ENCODE measurements at regions not wholly inside any gene's neighbourhood (a gene's known extent, or its start where the extent isn't known, plus 50 kb on each side); places are given as distances from the start of the nearest gene placed in this dataset.

- Histone ChIP-seq H3K9ac (ENCODE audit: low read depth in 1 of 2, low read length in 2 of 2) (no peak overlapping the region), H3K27me3 (ENCODE audit: control insufficient read depth in 4 of 4, insufficient read depth in 4 of 4, low read length in 3 of 4) (no peaks in the 10 kb centered on the region), H3K36me3 (ENCODE audit: control insufficient read depth in 4 of 4, insufficient read depth in 3 of 4, low read depth in 1 of 4, low read length in 3 of 4) (no peaks in the 10 kb centered on the region), H3K4me3 (ENCODE audit: low read depth in 1 of 3, low read length in 3 of 3) (no peak overlapping the region), H3K9me3 (ENCODE audit: control insufficient read depth in 4 of 4, low read length in 3 of 4) (no peaks in the 10 kb centered on the region), H3K27ac (ENCODE audit: low read depth in 1 of 2, low read length in 2 of 2) (peak overlapping the region; percentile 67 to 72), H3K4me1 (ENCODE audit: control insufficient read depth in 4 of 4, insufficient read depth in 4 of 4, low read length in 3 of 4) (peaks cover 0 to 20% (median 20%) of the 10 kb centered on the region in 4 donors)
- no peak for DNase-seq (ENCODE audit: low spot score)
- WGBS, result 87% methylated on average over 5 of the region's 5 CpGs
- TF ChIP-seq ZBTB33 (IDR thresholded peaks at IDR 0.05) (no peak), CTCF (IDR thresholded peaks at IDR 0.05; ENCODE audit: low read depth, low read length, missing input control) (no peak), RAD21 (IDR thresholded peaks at IDR 0.05) (no peak), JUND (IDR thresholded peaks at IDR 0.05) (no peak), RXRA (IDR thresholded peaks at IDR 0.05) (no peak), HNF4A (conservative IDR thresholded peaks at IDR 0.05) (no peak), YY1 (IDR thresholded peaks at IDR 0.05) (no peak), SP1 (IDR thresholded peaks at IDR 0.05) (no peak), FOXA1 (IDR thresholded peaks at IDR 0.05) (no peak), NR2F2 (IDR thresholded peaks at IDR 0.05) (no peak), REST (IDR thresholded peaks at IDR 0.05) (no peak), MAX (IDR thresholded peaks at IDR 0.05) (no peak), TAF1 (conservative IDR thresholded peaks at IDR 0.05) (no peak), FOXA2 (IDR thresholded peaks at IDR 0.05) (no peak), EGR1 (IDR thresholded peaks at IDR 0.05; ENCODE audit: low read depth in 2 of 2) (no peak), GABPA (IDR thresholded peaks at IDR 0.05 in 1 of 2, conservative IDR thresholded peaks at IDR 0.05 in 1 of 2) (no peak), HNF4G (IDR thresholded peaks at IDR 0.05) (no peak)
Observed at GRCh38 chr7:41459183-41459582, 243.7 kb downstream of the INHBA start.

- H3K27ac ChIP-seq (ENCODE audit: low read depth in 1 of 2, low read length in 2 of 2), result no peak overlapping the region
- H3K9me3 ChIP-seq (ENCODE audit: control insufficient read depth in 4 of 4, low read length in 3 of 4), result no peaks in the 10 kb centered on the region
- H3K4me1 ChIP-seq (ENCODE audit: control insufficient read depth in 4 of 4, insufficient read depth in 4 of 4, low read length in 3 of 4), result peaks cover 0 to 10% (median 9%) of the 10 kb centered on the region in 4 donors
- H3K36me3 ChIP-seq (ENCODE audit: control insufficient read depth in 4 of 4, insufficient read depth in 3 of 4, low read depth in 1 of 4, low read length in 3 of 4), result no peaks in the 10 kb centered on the region
- TF ChIP-seq ZBTB33 (IDR thresholded peaks at IDR 0.05), result no peak
- H3K4me3 ChIP-seq (ENCODE audit: low read depth in 1 of 3, low read length in 3 of 3), result no peak overlapping the region
- DNase-seq (ENCODE audit: low spot score), result no peak
- H3K27me3 ChIP-seq (ENCODE audit: control insufficient read depth in 4 of 4, insufficient read depth in 4 of 4, low read length in 3 of 4), result no peaks in the 10 kb centered on the region
- no peak overlapping the region for H3K9ac ChIP-seq (ENCODE audit: low read depth in 1 of 2, low read length in 2 of 2)
Observed at GRCh38 chr7:41457832-41458437, 245.0 kb downstream of the INHBA start.

Data from liver (tissue), 8 donors.